ENCODE measurements at regions not wholly inside any gene's neighbourhood (a gene's known extent, or its start where the extent isn't known, plus 50 kb on each side); places are given as distances from the start of the nearest gene placed in this dataset.

DNA sequence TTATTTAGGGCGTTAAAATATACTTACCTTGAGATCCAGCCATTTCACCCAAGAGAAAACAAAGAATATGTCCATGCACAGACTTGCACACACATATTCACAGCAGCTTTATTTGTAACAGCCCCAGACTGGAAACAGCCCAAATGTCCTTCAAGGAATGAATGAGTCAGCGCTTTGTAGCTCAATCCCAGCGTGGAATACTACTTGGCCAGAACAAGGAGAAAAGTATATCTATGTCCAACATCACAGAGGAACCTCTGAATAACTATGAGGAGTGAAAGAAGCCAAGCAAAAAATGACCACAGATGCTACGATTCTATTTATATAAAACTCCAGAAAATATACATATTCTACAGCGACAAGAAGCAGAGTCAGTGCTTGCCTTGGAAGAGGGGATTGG lies 158.3 kb downstream of the ENGASE start:
- no peak for DNase-seq

DNA sequence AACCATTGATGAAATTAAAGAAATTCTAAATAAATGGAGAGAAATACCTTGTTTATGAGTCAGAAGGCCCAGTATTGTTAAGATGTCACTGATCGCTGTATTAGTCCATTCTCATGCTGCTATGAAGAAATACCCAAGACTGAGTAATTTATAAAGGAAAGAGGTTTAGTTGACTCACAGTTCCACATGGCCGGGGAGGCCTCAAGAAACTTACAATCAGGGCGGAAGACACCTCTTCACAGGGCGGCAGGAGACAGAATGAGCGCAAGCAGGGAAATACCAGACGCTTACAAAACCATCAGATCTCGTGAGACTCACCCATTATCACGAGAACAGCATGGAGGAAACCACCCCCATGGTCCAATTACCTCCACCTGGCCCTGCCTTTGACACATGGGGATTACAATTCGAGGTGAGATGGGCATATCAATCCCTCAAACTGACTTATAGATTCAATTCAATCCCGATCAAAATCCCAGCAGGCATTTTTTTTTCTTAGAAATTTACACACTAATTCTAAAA lies 157.2 kb downstream of the ENGASE start:
- DNase-seq = no peak

DNA sequence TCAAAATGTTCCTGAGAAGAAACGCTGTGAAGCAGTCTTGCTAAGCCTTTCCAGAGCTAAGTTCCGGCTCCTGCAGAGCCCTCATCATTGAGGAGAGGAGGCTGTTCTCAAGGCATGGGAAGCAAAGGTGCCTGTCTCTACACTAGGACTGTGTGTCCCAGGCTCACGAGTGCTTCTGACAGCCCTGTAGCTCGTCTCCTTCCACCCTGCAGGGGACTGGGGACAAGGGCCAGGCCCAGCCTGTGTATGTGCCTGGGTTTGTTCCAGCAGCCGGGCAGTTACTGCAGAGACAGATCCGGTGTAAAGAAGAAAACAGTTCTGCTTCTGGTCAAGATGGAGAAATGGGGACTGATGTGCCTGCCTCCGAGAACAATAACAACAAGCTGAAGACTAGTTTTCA lies 156.0 kb downstream of the ENGASE start:
- DNase-seq = no peak

DNA sequence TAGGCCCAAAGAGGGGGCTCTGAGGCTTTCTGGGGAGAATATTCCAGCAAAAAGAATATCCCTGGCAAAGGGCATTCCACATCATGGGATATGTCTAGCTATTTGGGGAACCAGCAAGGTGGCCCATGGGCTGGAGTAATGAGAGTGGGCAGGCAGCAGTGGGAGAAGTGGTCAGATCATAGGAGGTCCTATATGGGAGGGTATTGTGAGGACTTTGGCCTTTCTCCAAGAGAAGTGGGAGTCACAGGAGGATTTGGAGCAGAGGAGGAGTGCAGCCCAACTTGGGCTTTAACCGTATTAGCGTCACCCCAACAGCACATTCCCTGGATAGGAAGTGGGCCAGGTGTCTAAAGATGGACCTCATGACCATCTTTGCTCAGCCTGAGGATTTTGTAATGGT lies 151.4 kb downstream of the ENGASE start:
- DNase-seq = no peak

DNA sequence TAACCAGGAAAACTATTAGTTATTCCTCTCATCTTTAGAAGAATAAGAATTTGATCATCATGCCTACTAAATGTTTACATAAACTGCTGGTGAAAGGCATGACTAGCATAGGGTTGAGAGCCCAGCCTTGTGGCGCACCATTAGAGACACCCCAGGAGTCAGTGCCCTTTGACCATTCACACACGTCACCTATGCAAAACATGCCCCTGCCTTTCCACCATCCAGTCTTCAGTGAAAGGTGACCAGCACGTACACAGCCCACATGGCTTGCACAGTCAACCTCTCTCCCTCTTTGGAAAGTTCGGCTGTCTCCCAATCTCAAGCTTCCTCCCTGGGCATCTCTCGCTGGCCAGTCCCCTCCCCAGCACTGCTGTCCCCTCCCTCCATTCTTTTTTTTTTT lies 150.3 kb downstream of the ENGASE start:
- no peak for DNase-seq

DNA sequence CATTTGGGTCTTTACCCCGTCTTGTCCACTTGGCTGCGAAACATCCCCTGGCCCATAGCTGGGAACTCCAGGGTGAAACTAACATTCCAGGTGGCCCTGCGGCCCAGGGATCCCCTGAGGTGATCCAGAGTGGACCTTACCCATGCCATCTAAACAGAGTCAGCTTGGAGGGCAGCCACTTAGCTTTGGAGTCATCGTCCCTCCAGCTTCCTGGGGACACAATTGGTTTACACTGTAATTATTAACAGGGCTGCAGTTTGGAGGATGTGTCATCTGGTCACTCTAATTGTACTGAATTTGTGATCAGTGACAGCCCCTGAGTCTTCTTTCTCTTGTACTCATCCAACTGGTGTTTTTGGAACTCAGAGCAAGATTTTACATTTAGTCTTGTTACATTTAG lies 149.9 kb downstream of the ENGASE start:
- DNase-seq = no peak

DNA sequence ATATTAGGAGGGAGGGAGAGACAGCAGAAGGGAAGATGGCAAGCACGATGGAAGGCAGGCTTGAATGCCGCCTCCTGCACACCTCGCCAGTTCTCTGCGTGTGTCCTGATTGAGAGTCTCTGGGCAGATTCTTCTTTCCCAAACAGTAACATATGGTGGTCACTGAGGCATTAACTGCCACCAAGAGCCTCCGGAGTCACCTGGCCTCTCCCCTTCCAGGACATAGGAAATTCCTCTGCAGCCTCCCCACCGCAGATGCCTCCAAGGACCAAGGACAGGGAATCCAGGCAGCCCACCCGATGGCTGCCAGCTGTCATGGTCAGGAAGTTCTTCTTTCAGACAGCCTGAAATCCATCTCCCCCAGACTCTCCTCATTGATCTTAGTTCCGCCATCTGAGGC lies 149.3 kb downstream of the ENGASE start:
- DNase-seq = no peak

DNA sequence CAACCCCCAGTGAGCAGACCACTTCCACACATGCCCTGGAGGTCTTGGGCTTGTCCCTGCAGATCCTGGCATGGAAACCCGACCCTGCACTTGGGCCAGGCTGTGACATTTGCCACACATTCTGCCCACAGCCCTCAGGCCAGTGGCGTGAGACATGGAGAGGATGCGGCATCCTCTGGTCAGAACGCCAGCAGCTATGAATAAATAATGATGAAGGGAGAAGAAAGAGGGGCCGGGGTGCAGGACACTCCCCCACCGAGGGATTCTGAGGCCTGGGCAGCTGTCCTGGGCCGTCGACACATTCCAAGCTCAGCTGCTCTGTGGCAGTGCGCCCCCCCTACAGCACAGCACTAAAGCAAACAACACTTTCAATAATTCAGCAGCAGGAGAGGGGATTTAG lies 148.8 kb downstream of the ENGASE start:
- DNase-seq = no peak

DNA sequence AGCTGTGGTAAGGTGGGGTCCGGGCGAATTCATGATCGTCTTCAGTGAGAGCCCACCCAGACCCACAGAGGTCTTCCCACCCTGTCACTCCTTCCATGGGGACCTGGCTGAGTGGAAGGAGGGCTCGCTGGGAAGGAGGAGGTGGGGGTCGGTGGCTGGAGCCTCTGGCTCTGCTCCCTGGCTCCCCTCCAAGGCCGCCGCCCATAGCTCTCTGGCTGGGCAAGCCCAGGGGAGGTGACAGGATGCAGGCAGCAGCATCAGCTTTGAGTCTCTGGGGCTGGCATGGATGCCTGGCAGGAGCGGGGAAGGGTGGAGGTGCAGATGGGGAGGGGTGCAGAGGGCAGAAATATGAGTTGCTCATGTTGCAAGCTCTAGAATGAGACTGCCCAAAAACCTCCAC lies 147.0 kb downstream of the ENGASE start:
- DNase-seq = no peak

DNA sequence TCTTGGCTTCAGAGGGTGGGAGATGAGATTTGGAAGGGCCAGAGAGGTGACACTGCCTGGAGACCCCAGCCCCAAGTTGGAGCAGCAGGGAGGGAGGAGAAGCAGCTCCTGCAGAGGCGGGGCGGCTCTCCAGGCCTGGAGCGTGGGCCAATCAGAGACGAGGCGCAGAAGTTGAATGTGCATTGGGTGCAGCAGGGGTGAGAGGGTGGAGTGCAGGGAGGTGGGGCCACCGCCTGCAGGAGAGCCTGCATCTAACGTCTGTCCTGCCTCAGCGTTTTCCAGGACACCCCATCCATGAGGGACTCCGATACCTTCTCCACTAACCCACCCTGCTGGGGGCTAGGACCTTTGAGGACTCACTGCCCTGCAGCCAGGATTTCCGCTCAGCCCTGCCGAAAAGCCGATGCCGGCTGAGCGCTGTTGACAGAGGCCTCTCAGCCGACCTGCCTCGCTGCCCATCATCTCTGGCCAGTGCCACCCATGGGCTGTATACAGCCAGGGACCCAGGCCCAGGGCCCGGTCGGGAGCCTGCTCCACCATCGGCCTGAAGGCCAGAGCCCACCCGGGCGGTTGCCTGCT lies 146.2 kb downstream of the ENGASE start:
- peak in 1 of 58 donors; percentile 4 for DNase-seq

DNA sequence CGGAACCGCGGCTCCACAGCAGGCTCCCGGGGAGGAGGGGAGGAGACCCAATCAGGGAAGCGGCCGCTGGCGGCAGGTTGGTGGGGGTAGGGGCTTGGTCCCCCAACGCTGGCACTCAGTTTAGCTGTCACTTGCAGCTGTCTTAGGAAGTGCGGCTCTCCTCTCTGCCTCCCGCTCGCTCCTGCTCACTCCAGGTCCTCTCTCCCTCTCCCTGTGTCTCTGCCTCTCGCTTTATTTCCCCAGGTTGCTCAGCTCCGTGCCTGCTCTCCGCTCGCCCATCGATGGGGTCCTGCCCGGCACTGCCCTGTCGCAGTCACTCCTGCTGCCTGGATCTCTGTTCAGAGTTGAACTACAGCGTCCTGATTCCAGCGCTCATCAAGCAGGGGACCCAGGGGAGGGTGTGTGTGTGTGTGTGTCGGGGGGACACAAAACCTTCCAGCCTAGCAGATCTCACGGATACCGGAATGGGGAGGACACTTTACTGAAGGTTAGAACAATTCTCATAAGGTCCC lies 145.6 kb downstream of the ENGASE start:
- DNase-seq = no peak

DNA sequence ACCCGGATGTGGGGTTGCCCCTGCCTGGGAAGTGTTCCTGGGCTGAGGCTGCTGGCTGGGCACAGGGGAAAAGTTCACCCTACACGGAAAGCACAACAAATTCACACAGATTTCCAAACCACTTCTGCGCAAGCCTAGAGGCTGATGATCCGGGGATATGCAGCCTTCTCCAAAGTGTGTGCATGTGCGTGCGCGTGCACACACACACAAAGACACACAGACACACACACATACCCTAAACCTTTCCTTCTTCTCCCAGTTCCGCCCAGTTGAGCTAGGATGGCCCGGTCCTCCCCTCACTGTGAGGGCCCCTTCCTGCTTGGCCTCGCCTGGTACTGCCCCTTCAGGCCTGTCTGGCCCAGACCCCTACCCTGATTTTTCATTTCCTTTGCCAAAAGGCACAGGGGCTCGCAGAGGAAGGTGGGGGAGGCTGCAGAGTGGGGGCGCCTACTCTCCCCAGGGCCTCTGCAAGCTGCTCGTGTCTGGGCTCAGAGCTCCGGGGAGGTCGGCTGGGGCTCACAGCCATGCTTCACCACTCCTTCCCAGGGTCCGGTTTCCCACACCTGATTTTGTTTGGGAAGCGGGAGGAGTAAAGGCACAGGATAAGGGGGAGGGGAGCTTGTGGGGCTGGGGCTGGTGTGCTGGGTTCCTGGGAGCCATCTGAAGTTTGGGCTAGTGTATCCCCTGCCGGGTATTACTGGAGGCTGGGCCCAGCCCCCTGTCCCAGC lies 144.7 kb downstream of the ENGASE start:
- DNase-seq = no peak

DNA sequence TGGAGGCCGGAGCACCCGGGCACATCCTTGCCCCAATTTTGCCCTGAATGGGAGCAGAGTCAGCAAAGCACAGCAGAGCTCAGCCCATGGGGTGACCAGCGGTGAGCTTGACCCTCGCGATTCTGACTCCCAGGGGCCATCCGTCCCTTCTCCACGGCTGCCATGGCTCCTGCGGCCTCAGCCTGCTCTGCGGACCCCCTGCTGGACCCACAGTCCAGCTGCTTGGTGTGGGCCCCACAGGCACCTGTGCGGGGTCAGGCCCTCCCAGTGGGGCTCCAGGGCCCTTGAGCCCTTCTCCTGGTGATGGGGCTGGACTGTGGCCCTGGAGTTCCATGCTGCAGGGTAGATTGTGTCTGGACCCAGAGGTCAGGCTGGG lies 144.2 kb downstream of the ENGASE start:
- no peak for DNase-seq

DNA sequence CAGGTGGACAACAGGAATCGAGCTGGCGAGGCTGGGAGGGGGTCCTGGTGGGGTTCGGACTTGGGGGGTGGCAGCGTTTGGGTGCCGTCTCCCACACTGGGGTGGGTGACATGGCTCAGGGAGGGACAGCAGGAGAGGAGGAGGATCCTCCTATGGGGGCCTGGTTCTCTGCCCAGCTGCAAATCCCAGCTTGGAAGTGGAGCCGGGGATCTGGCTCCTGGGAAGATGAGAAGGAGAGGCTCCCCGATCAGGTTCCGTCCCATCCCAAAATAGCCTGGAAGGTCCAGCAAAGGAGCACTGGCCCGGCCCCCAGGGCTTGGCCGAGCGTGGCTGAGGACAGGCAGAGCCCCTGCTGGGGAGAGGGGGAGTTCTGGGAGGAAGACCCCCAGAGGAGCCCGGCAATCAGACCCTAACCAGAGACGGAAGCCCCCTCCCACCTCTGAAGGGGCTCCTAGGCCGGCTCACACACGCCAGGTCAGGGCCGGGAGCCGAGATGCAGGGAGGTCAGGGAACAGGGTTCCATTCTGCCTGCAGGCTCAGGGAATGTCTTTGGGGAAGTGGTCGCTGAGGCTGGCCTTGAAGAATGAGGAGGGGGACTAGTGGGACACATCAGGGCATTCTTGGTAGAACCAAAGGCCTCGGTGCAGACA lies 143.7 kb downstream of the ENGASE start:
- no peak for DNase-seq

DNA sequence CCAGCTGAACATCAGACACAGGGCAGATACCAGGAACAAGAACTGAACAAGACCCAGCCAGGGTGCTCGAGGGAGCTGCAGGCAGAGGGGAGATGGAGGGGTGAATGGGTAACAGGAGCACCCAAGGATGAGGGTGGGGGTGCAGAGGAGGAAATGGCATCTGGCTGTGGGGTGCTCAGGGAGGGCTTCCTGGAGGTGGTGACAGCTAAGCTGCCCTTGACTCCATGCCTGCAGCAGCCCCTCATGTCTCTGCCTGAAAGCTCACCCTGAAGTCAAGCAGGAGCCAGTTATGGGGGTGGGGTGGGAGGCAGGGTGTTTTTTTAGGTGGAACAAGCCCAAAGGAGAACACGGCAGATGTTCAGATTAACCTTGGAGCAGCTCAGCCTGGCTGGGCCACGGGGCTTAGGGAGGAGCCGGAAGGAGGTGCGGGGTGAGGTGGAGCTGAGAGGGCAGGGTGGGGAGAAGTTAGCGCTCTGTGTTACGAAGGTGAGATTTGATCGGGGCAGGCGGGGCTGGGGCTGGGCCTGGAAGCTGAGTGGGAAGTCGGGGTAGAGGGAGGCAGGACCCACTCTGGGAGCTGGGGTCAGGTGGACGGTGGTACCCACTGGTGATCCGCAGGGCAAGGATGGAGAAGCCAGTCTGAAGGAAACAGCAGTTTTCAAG lies 143.0 kb downstream of the ENGASE start:
- DNase-seq = no peak

DNA sequence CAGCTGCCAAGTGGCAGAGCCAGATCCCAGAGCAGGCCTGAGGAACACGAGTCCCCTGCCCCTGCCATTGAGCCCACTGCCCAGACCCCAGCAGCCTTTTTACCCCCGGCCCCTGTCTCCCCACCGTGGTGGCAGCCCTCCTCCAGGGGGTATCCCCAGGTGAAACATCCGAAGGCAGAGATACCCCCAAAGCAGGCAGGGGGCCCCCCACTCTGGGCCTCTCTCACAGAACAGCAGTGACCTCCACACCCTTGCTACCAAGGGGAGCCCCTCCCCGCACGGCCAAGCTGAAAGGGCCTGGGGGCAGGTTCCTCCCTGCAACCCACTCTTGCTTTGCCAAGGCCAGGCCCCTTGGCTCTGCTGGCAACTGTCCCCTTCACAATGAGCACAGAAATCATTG lies 142.2 kb downstream of the ENGASE start:
- DNase-seq = no peak

DNA sequence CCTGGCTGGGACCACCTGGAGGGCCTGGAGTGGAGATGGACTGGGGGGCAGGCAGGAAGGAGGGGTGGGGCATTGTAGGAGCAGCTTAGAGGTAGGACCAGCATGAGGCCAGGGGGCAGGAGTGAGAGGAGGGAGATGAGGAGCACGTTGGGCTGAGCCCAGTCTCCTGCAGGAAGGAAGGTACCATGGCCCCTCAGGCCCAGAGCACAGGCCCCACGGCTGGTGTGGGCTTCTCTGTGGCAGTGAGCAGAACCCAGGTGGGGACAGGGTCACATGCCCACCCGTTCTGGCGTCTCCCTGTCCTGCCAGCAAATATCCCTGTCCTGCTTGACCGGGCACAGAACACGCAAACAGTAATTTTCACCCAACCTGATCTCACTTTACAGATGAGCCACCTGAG lies 141.8 kb downstream of the ENGASE start:
- no peak for DNase-seq

DNA sequence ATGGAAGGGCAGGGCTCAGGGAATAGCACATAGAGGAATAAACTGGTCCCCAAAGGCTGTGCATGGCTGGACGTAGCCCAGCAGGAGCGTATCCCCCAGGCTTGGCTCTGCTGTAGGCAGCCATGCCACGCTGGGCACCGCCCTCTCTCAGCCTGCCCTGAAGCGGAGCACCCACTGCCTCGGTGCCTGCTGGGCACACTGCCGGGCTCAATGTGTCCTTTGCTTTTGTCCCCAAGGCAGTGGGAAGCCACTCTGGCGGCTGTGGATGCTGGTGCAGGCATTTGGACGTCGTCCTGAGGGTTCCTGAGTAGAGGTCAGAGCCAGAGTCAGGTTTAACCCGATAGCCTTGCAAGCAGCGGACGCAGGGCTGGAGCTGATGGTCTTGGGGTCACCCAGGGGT lies 141.0 kb downstream of the ENGASE start:
- no peak for DNase-seq

DNA sequence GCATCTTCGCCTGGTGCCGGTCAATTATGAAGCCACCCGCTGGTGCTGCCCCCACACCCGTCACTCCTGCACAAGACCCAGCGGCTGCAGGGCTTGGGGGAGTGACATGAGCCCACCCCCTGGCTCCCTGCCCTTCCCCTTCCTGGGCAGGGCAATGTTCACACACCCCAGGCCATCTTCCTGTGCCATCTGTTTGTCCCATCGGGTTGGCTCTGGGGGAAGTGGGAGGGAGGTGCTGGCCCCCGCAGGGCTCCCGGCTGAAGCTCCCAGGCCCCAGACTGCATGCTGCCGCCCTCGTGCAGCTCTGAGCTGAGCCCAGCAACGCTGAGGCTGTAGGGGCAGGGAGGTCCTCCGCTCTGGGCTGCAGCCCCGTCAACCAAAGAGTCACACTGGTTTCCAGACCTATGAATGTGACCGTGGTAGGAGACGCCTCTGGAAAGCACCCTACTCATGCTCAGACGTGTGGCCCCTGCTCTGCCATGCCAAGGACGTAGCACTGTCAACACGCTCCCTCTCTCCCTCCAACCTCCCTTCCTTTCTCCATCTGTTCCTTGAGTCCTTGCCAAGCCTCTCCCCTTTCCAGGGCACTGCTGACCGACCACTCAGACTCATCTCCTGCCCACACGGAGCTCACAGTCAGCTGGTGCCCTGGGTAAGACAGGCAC lies 140.4 kb downstream of the ENGASE start:
- no peak for DNase-seq

DNA sequence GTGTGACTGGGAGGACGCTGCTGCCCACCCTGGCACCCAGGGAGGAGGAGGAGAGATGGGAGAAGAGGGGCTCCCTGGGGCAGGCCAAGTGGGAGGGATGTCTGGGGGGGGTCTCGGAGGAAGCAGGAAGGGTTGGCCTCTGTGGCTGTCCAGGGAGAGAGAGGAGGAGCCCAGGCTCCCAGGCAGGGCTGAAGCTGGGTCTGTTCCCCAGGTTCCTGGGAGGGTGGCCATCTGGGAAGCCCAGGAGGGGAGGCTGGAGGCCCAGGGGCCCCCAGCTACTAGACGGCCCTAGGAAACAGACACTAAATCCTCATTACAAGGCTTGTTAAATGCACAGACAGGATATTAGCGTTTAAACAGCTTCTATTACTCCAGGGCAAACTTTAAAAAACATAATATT lies 139.8 kb downstream of the ENGASE start:
- DNase-seq = no peak

DNA sequence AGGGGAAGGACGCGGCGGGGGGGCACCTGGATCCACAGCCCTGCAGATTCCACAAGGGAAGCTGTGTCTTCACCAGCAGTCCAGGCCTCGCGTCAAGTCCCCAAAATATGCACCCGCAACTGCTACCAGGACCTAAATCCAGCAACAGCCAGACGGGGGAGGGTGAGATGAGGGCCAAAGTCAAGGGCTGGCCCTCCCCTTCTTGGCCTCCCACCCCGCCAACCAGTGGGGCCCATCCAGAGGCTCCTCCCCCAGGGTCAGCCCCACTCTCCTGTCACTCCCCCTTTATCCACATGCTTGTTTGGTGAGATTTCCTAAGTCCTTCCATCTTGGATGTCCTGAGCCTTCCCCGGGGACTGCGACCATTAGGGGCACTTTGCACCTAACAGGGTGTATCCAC lies 138.7 kb downstream of the ENGASE start:
- DNase-seq = no peak
